GM12873 (cell line): ENCODE measurements at regions not wholly inside any gene's neighbourhood (a gene's known extent, or its start where the extent isn't known, plus 50 kb on each side); places are given as distances from the start of the nearest gene placed in this dataset.

ENCODE experiments used
- CTCF ChIP-seq: IDR thresholded peaks from 2 replicates; pipeline ENCODE4 v1.5.1; 2012; ENCODE audit warnings: low read depth, mild to moderate bottlenecking, moderate library complexity, low read length, control low read depth; ENCODE audit not compliant: insufficient read depth; ENCODE audit errors: missing control alignments

- TF ChIP-seq CTCF, result no peak
Observed at GRCh38 chr1:193868425-193868824, 682.0 kb upstream of the B3GALT2 start.

- TF ChIP-seq CTCF, result no peak
Observed at GRCh38 chr1:193856261-193856660, 669.8 kb upstream of the B3GALT2 start.

GRCh38 chr1:193850745-193851144 lies 664.3 kb upstream of the B3GALT2 start:
- no peak for TF ChIP-seq CTCF

GRCh38 chr1:193846876-193847604 lies 660.6 kb upstream of the B3GALT2 start:
- no peak for TF ChIP-seq CTCF

GRCh38 chr1:193846411-193846810 lies 660.0 kb upstream of the B3GALT2 start:
- TF ChIP-seq CTCF, result no peak

GRCh38 chr1:193841857-193842256 lies 655.4 kb upstream of the B3GALT2 start:
- TF ChIP-seq CTCF, result no peak

GRCh38 chr1:193831465-193831864 lies 645.1 kb upstream of the B3GALT2 start:
- TF ChIP-seq CTCF, result no peak
